AG20443 (cell line): ENCODE measurements at regions not wholly inside any gene's neighbourhood (a gene's known extent, or its start where the extent isn't known, plus 50 kb on each side); places are given as distances from the start of the nearest gene placed in this dataset.
"Not testable (repeated sequence)": the region's sequence is repeated elsewhere in the genome, so short reads cannot be mapped to it uniquely, and the experiment has no call there.

Experiments
- DNase-seq: peaks from one replicate; pipeline ENCODE4 v3.0.0; 2012; ENCODE audit warnings: low spot score, mixed read lengths

- DNase-seq = no peak
These were observed 74.8 kb upstream of the FOXN3 start for GRCh38 chr14:89491711-89492381.

GRCh38 chr14:89490466-89490865, 73.4 kb upstream of the FOXN3 start:
- no peak for DNase-seq

- DNase-seq = peak; percentile 55
These were observed 72.9 kb upstream of the FOXN3 start for GRCh38 chr14:89489761-89490437.

- no peak for DNase-seq
These were observed 69.9 kb upstream of the FOXN3 start for GRCh38 chr14:89486961-89487360.

GRCh38 chr14:89486505-89486904, 69.5 kb upstream of the FOXN3 start:
- no peak for DNase-seq

- no peak for DNase-seq
These were observed 68.2 kb upstream of the FOXN3 start for GRCh38 chr14:89485264-89485663.

GRCh38 chr14:89484051-89484844, 67.2 kb upstream of the FOXN3 start:
- no peak for DNase-seq

- DNase-seq = no peak
These were observed 64.2 kb upstream of the FOXN3 start for GRCh38 chr14:89481196-89481595.

GRCh38 chr14:89480278-89480677, 63.2 kb upstream of the FOXN3 start:
- DNase-seq = no peak

GRCh38 chr14:89479802-89480201, 62.8 kb upstream of the FOXN3 start:
- no peak for DNase-seq

- no peak for DNase-seq
These were observed 60.4 kb upstream of the FOXN3 start for GRCh38 chr14:89477391-89477790.

- DNase-seq = no peak
These were observed 59.4 kb upstream of the FOXN3 start for GRCh38 chr14:89476354-89476896.

- no peak for DNase-seq
These were observed 57.4 kb upstream of the FOXN3 start for GRCh38 chr14:89474464-89474863.

- DNase-seq = no peak
These were observed 57.0 kb upstream of the FOXN3 start for GRCh38 chr14:89473989-89474388.

- no peak for DNase-seq
These were observed 56.5 kb upstream of the FOXN3 start for GRCh38 chr14:89473569-89473968.

- no peak for DNase-seq
These were observed 53.4 kb upstream of the FOXN3 start for GRCh38 chr14:89470401-89470800.

GRCh38 chr14:89469210-89470198, 52.5 kb upstream of the FOXN3 start:
- no peak for DNase-seq

GRCh38 chr14:89468566-89468965, 51.5 kb upstream of the FOXN3 start:
- no peak for DNase-seq

GRCh38 chr14:89468030-89468429, 51.0 kb upstream of the FOXN3 start:
- DNase-seq = not testable (repeated sequence)

- peak; percentile 25 for DNase-seq
These were observed 49.9 kb upstream of the FOXN3 start for GRCh38 chr14:89466944-89467343.
